ENCODE measurements at regions not wholly inside any gene's neighbourhood (a gene's known extent, or its start where the extent isn't known, plus 50 kb on each side); places are given as distances from the start of the nearest gene placed in this dataset.

- no peaks in the 10 kb centered on the region for H3K9me2 ChIP-seq (replicated peaks; ENCODE audit: insufficient read depth)
- DNase-seq (ENCODE audit: low spot score) = no peak
- H4K20me1 ChIP-seq (ENCODE audit: insufficient read depth, poor library complexity, severe bottlenecking) = no peaks in the 10 kb centered on the region
- H2AFZ ChIP-seq = no peak overlapping the region
- WGBS (ENCODE audit: low lambda C conversion rate, missing lambda C conversion rate) = 93% methylated on average over 10 of the region's 10 CpGs
- H3K4me3 ChIP-seq = no peak overlapping the region
- H3K4me1 ChIP-seq (ENCODE audit: insufficient read depth) = no peaks in the 10 kb centered on the region
- no peaks in the 10 kb centered on the region for H3K9me3 ChIP-seq (ENCODE audit: low read depth)
- no peak overlapping the region for H3K27ac ChIP-seq
- no peaks in the 10 kb centered on the region for H3K36me3 ChIP-seq (replicated peaks; ENCODE audit: insufficient read depth, low read depth)
- no peaks in the 10 kb centered on the region for H3K27me3 ChIP-seq
- TF ChIP-seq EZH2 (IDR thresholded peaks at IDR 0.05; ENCODE audit: borderline replicate concordance) (no peak), CTCF (IDR thresholded peaks at IDR 0.05; ENCODE audit: poor library complexity) (no peak), EZH2phosphoT487 (IDR thresholded peaks at IDR 0.05; ENCODE audit: low read depth, severe bottlenecking, unreplicated experiment) (no peak)
- no peak overlapping the region for H3K4me2 ChIP-seq
- no peaks in the 10 kb centered on the region for H3K79me2 ChIP-seq
Measured at GRCh38 chr5:108619815-108620214, 127.9 kb upstream of the FER start.

GRCh38 chr5:108617467-108618435 lies 129.9 kb upstream of the FER start:
- no peaks in the 10 kb centered on the region for H3K36me3 ChIP-seq (replicated peaks; ENCODE audit: insufficient read depth, low read depth)
- H2AFZ ChIP-seq = no peak overlapping the region
- no peak overlapping the region for H3K4me3 ChIP-seq
- 81% methylated on average over 8 of the region's 8 CpGs for WGBS (ENCODE audit: low lambda C conversion rate, missing lambda C conversion rate)
- no peak overlapping the region for H3K27ac ChIP-seq
- H3K9me2 ChIP-seq (replicated peaks; ENCODE audit: insufficient read depth) = no peaks in the 10 kb centered on the region
- H3K9me3 ChIP-seq (ENCODE audit: low read depth) = no peaks in the 10 kb centered on the region
- no peaks in the 10 kb centered on the region for H3K27me3 ChIP-seq
- TF ChIP-seq CTCF (IDR thresholded peaks at IDR 0.05; ENCODE audit: poor library complexity) = no peak
- no peak for TF ChIP-seq EZH2 (IDR thresholded peaks at IDR 0.05; ENCODE audit: borderline replicate concordance)
- TF ChIP-seq EZH2phosphoT487 (IDR thresholded peaks at IDR 0.05; ENCODE audit: low read depth, severe bottlenecking, unreplicated experiment) = no peak
- H3K4me2 ChIP-seq = no peak overlapping the region
- DNase-seq (ENCODE audit: low spot score) = no peak
- no peaks in the 10 kb centered on the region for H3K79me2 ChIP-seq
- no peaks in the 10 kb centered on the region for H4K20me1 ChIP-seq (ENCODE audit: insufficient read depth, poor library complexity, severe bottlenecking)
- H3K4me1 ChIP-seq (ENCODE audit: insufficient read depth) = no peaks in the 10 kb centered on the region

- DNase-seq (ENCODE audit: low spot score) = no peak
- TF ChIP-seq EZH2 (IDR thresholded peaks at IDR 0.05; ENCODE audit: borderline replicate concordance) (no peak), CTCF (IDR thresholded peaks at IDR 0.05; ENCODE audit: poor library complexity) (no peak), EZH2phosphoT487 (IDR thresholded peaks at IDR 0.05; ENCODE audit: low read depth, severe bottlenecking, unreplicated experiment) (no peak)
- no peaks in the 10 kb centered on the region for H3K27me3 ChIP-seq
- no peaks in the 10 kb centered on the region for H3K9me2 ChIP-seq (replicated peaks; ENCODE audit: insufficient read depth)
- no peaks in the 10 kb centered on the region for H3K36me3 ChIP-seq (replicated peaks; ENCODE audit: insufficient read depth, low read depth)
- WGBS (ENCODE audit: low lambda C conversion rate, missing lambda C conversion rate) = 76% methylated on average over 2 of the region's 2 CpGs
- no peak overlapping the region for H2AFZ ChIP-seq
- no peaks in the 10 kb centered on the region for H3K79me2 ChIP-seq
- H3K4me2 ChIP-seq = no peak overlapping the region
- H3K27ac ChIP-seq = no peak overlapping the region
- H3K4me1 ChIP-seq (ENCODE audit: insufficient read depth) = no peaks in the 10 kb centered on the region
- no peaks in the 10 kb centered on the region for H4K20me1 ChIP-seq (ENCODE audit: insufficient read depth, poor library complexity, severe bottlenecking)
- no peaks in the 10 kb centered on the region for H3K9me3 ChIP-seq (ENCODE audit: low read depth)
- no peak overlapping the region for H3K4me3 ChIP-seq
Measured at GRCh38 chr5:108615216-108615615, 132.5 kb upstream of the FER start.
